Neuronal stem cell (in vitro differentiated cells): ENCODE measurements at regions not wholly inside any gene's neighbourhood (a gene's known extent, or its start where the extent isn't known, plus 50 kb on each side); places are given as distances from the start of the nearest gene placed in this dataset.

Experiments
- DNase-seq: peaks from one replicate; pipeline ENCODE4 v3.0.0-alpha.2; 2013; ENCODE audit warnings: low spot score
- H2AFZ ChIP-seq: one replicate; pipeline ENCODE4 v1.6.1; 2013; ENCODE audit warnings: mild to moderate bottlenecking, low read length, inconsistent platforms
- H2AK5ac ChIP-seq: 2 replicates; pipeline ENCODE4 v1.6.1; 2013; ENCODE audit warnings: low read depth, mild to moderate bottlenecking, inconsistent platforms, low read length, moderate library complexity, mixed read lengths
- H2BK120ac ChIP-seq: 2 replicates; pipeline ENCODE4 v1.6.1; 2013; ENCODE audit warnings: low read depth, mild to moderate bottlenecking, inconsistent platforms, low read length, moderate library complexity, mixed read lengths
- H2BK12ac ChIP-seq: one replicate; pipeline ENCODE4 v1.6.1; 2013; ENCODE audit warnings: low read length, inconsistent platforms
- H2BK15ac ChIP-seq: 2 replicates; pipeline ENCODE4 v1.6.1; 2013; ENCODE audit warnings: mild to moderate bottlenecking, low read length, inconsistent platforms, mixed read lengths
- H2BK5ac ChIP-seq: one replicate; pipeline ENCODE4 v1.6.1; 2013; ENCODE audit warnings: inconsistent platforms, mild to moderate bottlenecking, low read length, moderate library complexity
- H3K14ac ChIP-seq: one replicate; pipeline ENCODE4 v1.6.1; 2013; ENCODE audit warnings: low read length, inconsistent platforms
- H3K18ac ChIP-seq: 2 replicates; pipeline ENCODE4 v1.6.1; 2013; ENCODE audit warnings: low read length, inconsistent platforms
- H3K23ac ChIP-seq: 2 replicates; pipeline ENCODE4 v1.6.1; 2013; ENCODE audit warnings: low read depth, mild to moderate bottlenecking, mixed read lengths, low read length, inconsistent platforms; ENCODE audit not compliant: poor library complexity
- H3K27ac ChIP-seq: replicated peaks from 3 replicates; pipeline ENCODE4 v1.5.1; 2013; ENCODE audit warnings: low read length, inconsistent platforms
- H3K27me3 ChIP-seq, 3 experiments: 2 replicates each; pipeline ENCODE4 v1.6.1; 2013; ENCODE audit warnings: low read length in 3 of 3, mild to moderate bottlenecking in 2 of 3, inconsistent platforms in 1 of 3, low read depth in 1 of 3, mixed read lengths in 1 of 3, moderate library complexity in 1 of 3; ENCODE audit not compliant: control insufficient read depth in 3 of 3, insufficient read depth in 3 of 3
- H3K36me3 ChIP-seq, 2 donors: replicated peaks in 1 of 2; 2 replicates each; pipeline ENCODE4 v1.6.1; 2013; ENCODE audit warnings: low read length in 2 of 2; ENCODE audit not compliant: control insufficient read depth in 2 of 2, insufficient read depth in 2 of 2
- H3K4ac ChIP-seq: 2 replicates; pipeline ENCODE4 v1.6.1; 2013; ENCODE audit warnings: inconsistent platforms, mild to moderate bottlenecking, low read length, moderate library complexity
- H3K4me1 ChIP-seq, 2 donors: 1 replicate in 1 of 2; 2 replicates in 1 of 2; pipeline ENCODE4 v1.6.1; 2013; ENCODE audit warnings: low read length in 2 of 2, low read depth in 1 of 2; ENCODE audit not compliant: control insufficient read depth in 2 of 2, insufficient read depth in 1 of 2
- H3K4me2 ChIP-seq: one replicate; pipeline ENCODE4 v1.6.1; 2013; ENCODE audit warnings: mild to moderate bottlenecking, low read length, inconsistent platforms; ENCODE audit not compliant: insufficient read depth, poor library complexity, severe bottlenecking
- H3K4me3 ChIP-seq, 2 donors: 2 replicates each; pipeline ENCODE4 v1.5.1; 2013; ENCODE audit warnings: low read length in 2 of 2, mild to moderate bottlenecking in 2 of 2, inconsistent platforms in 1 of 2, moderate library complexity in 1 of 2
- H3K79me1 ChIP-seq: one replicate; pipeline ENCODE4 v1.6.1; 2013; ENCODE audit warnings: low read depth, mild to moderate bottlenecking, inconsistent platforms, low read length, moderate library complexity
- H3K9ac ChIP-seq: one replicate; pipeline ENCODE4 v1.6.1; 2013; ENCODE audit warnings: mild to moderate bottlenecking, low read depth, low read length, inconsistent platforms; ENCODE audit not compliant: poor library complexity
- H3K9me3 ChIP-seq, 2 donors: replicated peaks in 1 of 2; 2 replicates each; pipeline versions ENCODE3 to v1.6.1; 2013; ENCODE audit warnings: low read length in 2 of 2, mild to moderate bottlenecking in 2 of 2, inconsistent platforms in 1 of 2, low read depth in 1 of 2, mixed read lengths in 1 of 2, moderate library complexity in 1 of 2; ENCODE audit not compliant: control insufficient read depth in 2 of 2, insufficient read depth in 1 of 2
- H4K8ac ChIP-seq: one replicate; pipeline ENCODE4 v1.6.1; 2013; ENCODE audit warnings: low read depth, mild to moderate bottlenecking, inconsistent platforms, low read length, moderate library complexity
- H4K91ac ChIP-seq: one replicate; pipeline ENCODE4 v1.6.1; 2013; ENCODE audit warnings: low read length, low read depth, mild to moderate bottlenecking, inconsistent platforms; ENCODE audit not compliant: poor library complexity
- WGBS, 2 donors: extraction: QIAGEN DNeasy Blood & Tissue Kit; methylation state at CpG; one replicate each; pipeline ENCODE4 v1.1.7; 2013; ENCODE audit warnings: missing lambda C conversion rate in 2 of 2, mixed read lengths in 1 of 2; ENCODE audit not compliant: insufficient read length in 2 of 2, insufficient replicate concordance in 1 of 2; ENCODE audit errors: extremely low coverage in 2 of 2; 5-methylcytosine and 5-hydroxymethylcytosine counted together

DNA sequence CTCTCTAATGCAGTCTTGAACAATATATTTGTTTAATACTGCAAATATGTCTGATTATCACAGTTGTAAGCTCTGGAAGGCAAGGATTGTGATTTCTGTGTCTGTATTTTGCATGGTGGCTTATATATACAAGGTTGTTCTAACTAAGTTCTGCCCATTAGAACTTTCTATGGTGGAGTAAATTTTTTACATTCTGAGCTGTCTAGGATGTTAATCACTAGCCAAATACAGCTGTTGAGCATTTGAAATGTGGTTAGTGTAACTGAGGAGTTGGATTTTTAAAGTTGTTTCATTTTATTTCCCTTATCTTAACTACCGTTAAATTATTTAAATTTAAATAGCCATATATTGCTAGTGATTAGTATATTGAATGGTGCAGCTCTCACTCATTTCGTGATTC lies 64.3 kb upstream of the DMRTA1 start:
- Histone ChIP-seq H3K9ac (no peak overlapping the region), H3K14ac (no peak overlapping the region), H4K8ac (no peak overlapping the region), H2BK5ac (no peak overlapping the region), H4K91ac (no peak overlapping the region), H3K23ac (no peak overlapping the region), H2AK5ac (no peak overlapping the region), H3K36me3 (no peaks in the 10 kb centered on the region), H3K4me2 (no peak overlapping the region), H3K4me3 (no peak overlapping the region), H3K9me3 (no peaks in the 10 kb centered on the region), H2BK12ac (no peak overlapping the region), H3K4me1 (peaks cover 0 to 10% of the 10 kb centered on the region in 2 donors), H3K27me3 (no peaks in the 10 kb centered on the region), H2AFZ (no peak overlapping the region), H2BK15ac (no peak overlapping the region), H3K27ac (no peak overlapping the region), H3K4ac (no peak overlapping the region), H3K18ac (no peak overlapping the region), H2BK120ac (no peak overlapping the region), H3K79me1 (no peaks in the 10 kb centered on the region)
- no CpG with 5 or more reads among the region's 2 CpGs for WGBS, 2 donors
- DNase-seq: no peak

DNA sequence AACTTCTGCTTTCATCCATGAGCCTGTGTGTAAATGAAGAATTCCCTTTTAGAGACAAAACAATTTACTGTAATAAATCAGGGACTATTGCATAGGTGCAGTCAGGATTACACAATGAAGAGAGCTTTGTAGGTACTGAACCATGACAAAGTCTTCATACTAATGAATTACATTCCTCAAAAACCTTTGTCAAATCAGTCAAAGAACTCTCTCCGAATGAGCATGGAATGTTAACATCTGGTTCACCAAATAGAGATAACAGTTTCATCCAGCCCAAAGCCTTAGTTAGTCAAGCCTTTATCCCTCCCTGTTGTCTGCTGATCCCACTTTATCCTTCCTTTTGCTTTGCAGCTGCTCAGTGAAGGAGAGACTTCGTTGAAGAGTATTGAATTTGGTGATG lies 62.9 kb upstream of the DMRTA1 start:
- Histone ChIP-seq H3K79me1 (no peaks in the 10 kb centered on the region), H3K4me3 (no peak overlapping the region), H3K36me3 (no peaks in the 10 kb centered on the region), H2AK5ac (no peak overlapping the region), H2BK120ac (no peak overlapping the region), H4K91ac (no peak overlapping the region), H3K14ac (no peak overlapping the region), H3K4ac (no peak overlapping the region), H3K4me2 (no peak overlapping the region), H3K18ac (no peak overlapping the region), H2AFZ (no peak overlapping the region), H3K4me1 (peaks cover 0 to 15% of the 10 kb centered on the region in 2 donors), H4K8ac (no peak overlapping the region), H2BK5ac (no peak overlapping the region), H3K27me3 (no peaks in the 10 kb centered on the region), H2BK12ac (no peak overlapping the region), H3K27ac (peak overlapping the region; percentile 72), H2BK15ac (no peak overlapping the region), H3K23ac (no peak overlapping the region), H3K9me3 (no peaks in the 10 kb centered on the region), H3K9ac (no peak overlapping the region)
- WGBS, 2 donors: no CpG with 5 or more reads among the region's 2 CpGs
- DNase-seq: peak; percentile 49

DNA sequence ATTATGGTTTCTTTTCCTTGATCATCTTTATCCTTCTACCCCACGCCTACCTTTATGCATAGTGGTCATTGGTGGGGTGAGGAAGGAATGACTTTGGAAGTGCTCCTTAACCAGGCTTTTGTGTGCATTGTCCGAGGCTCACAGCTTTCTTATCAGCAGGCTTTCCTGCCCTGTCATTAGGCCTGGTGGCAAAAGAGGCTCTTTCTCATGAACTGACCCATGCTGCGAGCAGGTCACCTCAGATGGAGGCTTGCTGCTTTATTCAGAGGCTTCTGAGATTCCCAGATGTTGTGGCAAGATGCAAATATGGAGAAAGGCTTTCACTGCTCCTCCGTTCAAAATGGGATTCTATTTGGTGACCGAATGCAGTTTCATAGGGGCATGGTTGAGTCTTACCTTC lies 57.4 kb upstream of the DMRTA1 start:
- H3K4me2 ChIP-seq: peak overlapping the region; percentile 20
- no peaks in the 10 kb centered on the region for H3K36me3 ChIP-seq
- no peak overlapping the region for H2BK120ac ChIP-seq
- H3K4ac ChIP-seq: no peak overlapping the region
- no peak overlapping the region for H3K18ac ChIP-seq
- H4K91ac ChIP-seq: no peak overlapping the region
- no peaks in the 10 kb centered on the region for H3K27me3 ChIP-seq
- no peak overlapping the region for H2AFZ ChIP-seq
- no peaks in the 10 kb centered on the region for H3K79me1 ChIP-seq
- peak overlapping the region; percentile 96 for H3K27ac ChIP-seq
- peaks cover 0 to 10% of the 10 kb centered on the region in 2 donors for H3K4me1 ChIP-seq
- H4K8ac ChIP-seq: no peak overlapping the region
- H3K9me3 ChIP-seq: no peaks in the 10 kb centered on the region
- no peak overlapping the region for H2BK5ac ChIP-seq
- peak; percentile 66 for DNase-seq
- WGBS, 2 donors: no CpG with 5 or more reads among the region's 5 CpGs
- no peak overlapping the region for H3K9ac ChIP-seq
- H3K4me3 ChIP-seq: no peak overlapping the region
- no peak overlapping the region for H2BK12ac ChIP-seq
- no peak overlapping the region for H2AK5ac ChIP-seq
- H3K14ac ChIP-seq: no peak overlapping the region
- no peak overlapping the region for H2BK15ac ChIP-seq
- H3K23ac ChIP-seq: no peak overlapping the region

DNA sequence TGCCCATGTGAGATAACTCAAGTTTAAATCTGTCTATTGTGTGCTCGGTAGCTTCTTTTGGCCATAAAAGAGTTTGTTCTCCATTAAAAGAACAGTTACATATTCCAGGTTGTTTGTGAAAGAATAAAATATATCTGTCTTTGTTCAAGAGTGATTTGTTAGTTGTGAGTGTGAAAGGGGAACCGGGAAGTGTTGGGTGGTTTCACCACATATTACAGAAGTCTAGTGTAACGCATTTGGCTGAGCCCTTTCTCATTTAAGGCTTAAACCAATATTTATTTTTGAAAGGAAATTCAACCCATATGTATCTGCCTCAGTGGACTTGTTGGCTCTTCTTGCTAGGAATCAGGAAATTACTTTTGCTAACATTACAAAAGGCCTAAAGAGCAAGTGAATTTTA lies 54.1 kb upstream of the DMRTA1 start:
- Histone ChIP-seq H3K4me1 (peaks cover 0 to 10% of the 10 kb centered on the region in 2 donors), H3K79me1 (no peaks in the 10 kb centered on the region), H2BK12ac (no peak overlapping the region), H3K9me3 (no peaks in the 10 kb centered on the region), H3K36me3 (no peaks in the 10 kb centered on the region), H2BK5ac (no peak overlapping the region), H2AK5ac (no peak overlapping the region), H3K27ac (no peak overlapping the region), H3K23ac (no peak overlapping the region), H4K8ac (no peak overlapping the region), H3K4me2 (no peak overlapping the region), H4K91ac (no peak overlapping the region), H3K27me3 (no peaks in the 10 kb centered on the region), H3K18ac (no peak overlapping the region), H2AFZ (no peak overlapping the region), H2BK120ac (no peak overlapping the region), H3K14ac (no peak overlapping the region), H2BK15ac (no peak overlapping the region), H3K9ac (no peak overlapping the region), H3K4ac (no peak overlapping the region), H3K4me3 (no peak overlapping the region)
- no CpG with 5 or more reads among the region's 3 CpGs for WGBS, 2 donors
- DNase-seq: no peak
